Stimulated activated CD4-positive, alpha-beta T cell treated with anti-CD3 and anti-CD28 coated beads, Interleukin-15, amount 100 ng/mL, for 24 hours (primary cell): ENCODE measurements at regions not wholly inside any gene's neighbourhood (a gene's known extent, or its start where the extent isn't known, plus 50 kb on each side); places are given as distances from the start of the nearest gene placed in this dataset.
"Not testable (repeated sequence)": the region's sequence is repeated elsewhere in the genome, so short reads cannot be mapped to it uniquely, and the experiment has no call there.

ENCODE experiments used
- DNase-seq: peaks from one replicate; pipeline ENCODE4 v3.0.0-alpha.2; 2020

DNA sequence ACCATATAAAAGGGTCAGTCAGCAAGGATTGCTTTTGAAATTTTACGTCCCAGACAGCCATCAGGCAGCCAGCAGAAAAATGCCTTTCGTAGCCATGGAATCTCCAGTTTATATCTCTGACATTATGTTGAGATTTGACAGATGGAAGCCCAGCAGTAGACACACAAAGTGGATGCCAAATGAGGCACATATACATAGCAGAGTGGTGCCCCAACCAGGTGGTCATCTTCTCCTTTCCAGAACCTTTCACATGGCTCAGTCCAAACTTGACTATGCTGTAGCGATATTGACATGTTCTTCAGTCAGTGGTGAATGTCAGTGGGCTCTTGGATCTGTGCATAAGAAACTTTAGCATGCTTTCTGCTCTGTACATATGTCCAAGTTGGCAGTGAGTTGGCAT is 123.3 kb upstream of the GBE1 start:
- no peak for DNase-seq

DNA sequence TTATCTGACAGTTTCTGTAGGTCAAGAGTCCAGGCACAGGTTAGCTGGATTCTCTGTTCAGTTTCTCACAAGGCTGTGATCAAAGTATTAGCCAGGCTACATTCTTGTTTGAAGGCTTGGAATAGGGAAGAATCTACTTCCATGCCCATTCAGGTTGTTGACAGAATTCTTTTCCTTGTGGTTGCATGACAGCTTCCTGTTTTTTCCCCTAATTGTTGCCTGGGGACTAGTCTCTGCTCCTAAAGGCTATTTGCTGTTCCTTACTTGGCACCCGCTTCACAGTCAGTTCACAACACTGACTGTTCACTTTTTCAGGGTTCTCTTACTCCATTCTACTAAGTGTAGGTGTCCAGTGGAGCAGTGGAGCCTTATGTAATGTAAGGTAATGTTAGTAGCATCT is 115.4 kb upstream of the GBE1 start:
- no peak for DNase-seq

DNA sequence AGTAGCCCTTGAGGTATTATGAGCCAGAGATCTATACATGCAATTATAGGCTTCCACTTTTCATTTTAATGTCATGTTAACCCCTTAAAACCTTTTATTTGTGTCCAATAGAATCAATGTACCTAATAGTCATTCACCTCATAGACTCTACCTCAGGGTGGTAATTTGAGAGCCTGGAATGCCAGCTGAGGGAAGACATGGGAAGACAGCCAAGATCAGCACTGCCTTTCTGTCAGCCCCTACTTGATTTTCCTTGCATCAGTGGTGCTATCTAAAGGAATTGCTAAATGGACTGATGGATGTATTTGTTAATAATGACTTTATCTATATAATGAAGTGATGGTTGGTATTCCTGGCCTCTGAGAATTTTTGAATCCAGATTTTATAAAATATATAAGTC is 113.3 kb upstream of the GBE1 start:
- no peak for DNase-seq

DNA sequence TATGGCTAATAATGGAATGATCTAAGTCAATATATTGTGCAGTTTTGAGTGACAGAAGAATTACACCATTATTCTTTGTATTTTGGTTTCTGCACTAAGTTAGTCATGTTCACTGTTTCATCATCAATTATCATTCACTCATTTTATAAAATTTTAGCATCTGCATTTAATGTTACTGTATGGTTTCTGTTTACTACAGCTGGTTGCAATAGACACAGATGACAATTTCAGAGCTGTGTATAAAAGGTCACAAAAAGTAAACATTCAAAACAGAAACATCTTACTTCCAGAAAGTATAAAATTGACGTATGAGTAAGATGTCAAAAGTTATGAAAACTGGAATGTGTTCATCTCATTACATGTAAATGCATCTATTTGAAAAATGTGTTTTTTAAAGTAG is 111.1 kb upstream of the GBE1 start:
- DNase-seq, result no peak

DNA sequence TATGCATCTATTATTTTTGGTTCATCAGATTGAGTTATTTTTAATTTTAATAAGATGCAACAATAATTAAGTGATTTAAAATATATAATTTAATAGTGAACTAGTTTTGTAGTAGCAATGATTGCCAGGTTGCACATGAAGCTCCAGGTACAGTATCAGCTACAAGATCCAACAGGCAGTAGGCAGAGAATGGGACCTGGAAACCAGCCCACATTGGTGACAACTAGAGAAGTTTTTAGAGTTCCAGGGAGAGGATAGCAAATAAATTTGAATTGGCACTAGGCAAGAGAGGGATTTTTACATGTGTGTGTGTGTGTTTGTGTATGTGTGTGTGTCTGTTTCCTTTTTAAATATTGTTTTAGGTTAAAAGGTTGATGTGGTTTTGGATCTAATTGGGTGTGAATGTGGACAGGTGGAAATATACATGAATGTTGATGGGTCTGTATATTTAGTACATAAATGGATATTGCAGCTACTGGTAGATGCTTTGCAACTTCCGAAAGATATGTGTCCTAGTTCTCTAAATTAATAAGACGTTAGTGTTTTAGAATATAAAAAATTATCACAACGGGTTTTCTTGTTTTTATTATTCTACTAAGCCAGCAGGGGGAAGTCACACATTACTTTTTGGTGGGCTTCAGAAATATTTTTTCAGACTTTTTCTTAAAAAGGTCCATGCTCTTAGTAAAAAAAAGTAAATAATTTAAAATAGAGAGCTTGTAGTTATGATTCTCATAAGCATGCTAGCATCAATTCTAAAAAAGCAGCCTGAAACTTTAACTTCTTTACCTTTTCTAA is 110.1 kb upstream of the GBE1 start:
- no peak for DNase-seq

DNA sequence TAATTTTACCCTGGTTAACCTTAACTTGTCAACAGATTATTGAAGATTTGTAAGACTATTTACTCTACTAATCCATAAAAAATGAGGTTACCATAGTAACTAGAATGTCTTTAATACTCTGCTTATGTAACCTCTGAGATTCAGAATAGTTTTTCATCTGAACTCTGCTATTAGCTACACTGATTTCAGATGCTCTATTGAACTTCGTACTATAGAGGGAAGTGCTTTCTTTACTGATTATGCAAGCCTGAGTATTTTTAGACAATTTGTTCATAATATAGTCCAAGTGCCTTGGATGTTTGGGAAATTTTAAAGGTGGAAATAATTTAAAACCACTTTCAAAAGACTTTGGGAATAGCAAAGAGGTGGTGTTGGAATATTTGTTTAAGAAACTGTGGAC is 107.9 kb upstream of the GBE1 start:
- no peak for DNase-seq

DNA sequence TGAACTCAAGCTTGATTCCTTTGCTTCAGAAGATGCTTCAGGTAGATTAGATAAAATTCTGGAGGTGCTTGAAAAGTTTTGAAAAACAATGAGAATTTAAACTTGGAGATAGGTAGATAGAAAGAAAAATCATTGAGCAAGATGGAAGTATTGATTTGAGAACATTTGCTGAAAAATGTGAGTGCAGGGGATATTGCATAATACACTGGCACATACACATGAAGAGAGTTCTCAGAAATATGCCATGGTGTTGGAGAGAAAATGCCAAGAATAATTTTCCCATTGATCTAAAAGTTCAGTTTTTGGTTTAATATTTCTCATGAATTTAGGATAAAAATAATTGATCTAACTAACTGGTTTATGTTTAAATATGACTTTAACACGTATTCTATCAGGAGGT is 107.2 kb upstream of the GBE1 start:
- no peak for DNase-seq

DNA sequence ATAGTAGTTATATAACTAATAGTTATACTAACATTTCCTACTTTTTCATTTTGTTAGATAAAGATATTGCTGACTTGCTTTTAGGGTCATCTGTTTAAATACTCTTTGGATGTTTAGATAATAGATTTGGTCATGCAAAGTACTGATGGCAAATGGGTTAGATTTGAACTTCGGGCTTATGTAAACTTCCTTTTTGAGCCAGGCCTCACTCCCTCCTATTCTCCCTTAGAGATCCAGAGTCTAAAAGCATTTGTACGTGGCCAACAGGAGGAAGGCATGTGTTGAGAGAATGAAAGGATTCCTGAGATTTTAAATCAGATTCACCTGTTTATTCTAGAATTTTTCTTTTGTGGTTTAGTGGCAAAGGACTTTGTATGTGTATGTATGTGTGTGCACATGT is 106.4 kb upstream of the GBE1 start:
- no peak for DNase-seq

DNA sequence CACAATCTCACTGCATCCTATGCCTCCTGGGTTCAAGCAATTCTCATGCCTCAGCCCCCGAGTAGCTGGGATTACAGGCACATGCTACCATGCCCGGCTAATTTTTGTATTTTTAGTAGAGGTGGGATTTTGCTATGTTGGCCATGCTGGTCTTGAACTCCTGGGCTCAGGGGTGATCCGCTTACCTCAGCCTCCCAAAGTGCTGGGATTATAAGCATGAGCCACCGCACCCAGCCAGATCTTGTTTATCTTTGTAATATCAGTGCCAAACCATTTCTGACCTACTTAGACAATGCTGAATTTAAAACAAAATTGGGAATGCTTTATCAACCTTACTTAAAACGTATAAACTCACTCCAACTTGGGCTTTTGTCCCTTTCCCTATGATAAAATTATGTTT is 103.7 kb upstream of the GBE1 start:
- not testable (repeated sequence) for DNase-seq

DNA sequence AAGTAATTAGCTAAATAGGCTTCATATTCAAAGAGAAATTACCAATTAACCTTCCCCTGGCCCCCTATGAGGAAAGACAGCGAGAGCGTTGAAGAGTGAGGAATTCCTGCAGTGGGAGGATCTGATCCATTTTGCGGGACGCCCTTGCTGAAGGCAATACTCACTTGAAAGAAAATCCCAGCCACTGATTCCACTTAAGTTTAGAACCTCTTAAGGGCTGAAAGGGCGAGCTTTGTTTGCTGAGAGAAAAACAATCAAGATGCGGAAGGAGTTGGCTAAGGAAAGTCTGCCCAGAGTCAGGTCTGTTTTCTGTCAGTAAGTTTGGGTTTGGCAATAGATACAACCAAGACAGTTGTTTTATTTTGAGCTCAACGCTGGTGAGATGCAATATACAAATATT is 102.8 kb upstream of the GBE1 start:
- no peak for DNase-seq

DNA sequence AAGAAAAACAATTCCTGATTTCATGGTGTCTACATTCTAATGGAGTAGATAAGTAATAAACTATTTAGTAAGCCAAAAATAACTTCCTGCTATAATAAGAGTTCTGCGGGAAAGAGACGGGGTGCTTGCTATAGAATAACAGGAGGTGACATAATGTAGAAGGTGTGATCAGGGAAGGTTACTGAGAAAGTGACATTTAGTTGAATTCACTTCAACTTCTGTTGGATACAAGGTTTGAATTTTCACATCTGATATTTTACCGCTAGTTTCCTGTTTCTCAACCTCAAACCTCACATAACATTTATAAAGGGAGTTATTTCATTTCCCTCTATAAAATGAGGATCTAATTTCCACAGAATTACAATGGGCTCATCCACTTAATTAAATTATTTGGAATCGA is 102.3 kb upstream of the GBE1 start:
- no peak for DNase-seq

DNA sequence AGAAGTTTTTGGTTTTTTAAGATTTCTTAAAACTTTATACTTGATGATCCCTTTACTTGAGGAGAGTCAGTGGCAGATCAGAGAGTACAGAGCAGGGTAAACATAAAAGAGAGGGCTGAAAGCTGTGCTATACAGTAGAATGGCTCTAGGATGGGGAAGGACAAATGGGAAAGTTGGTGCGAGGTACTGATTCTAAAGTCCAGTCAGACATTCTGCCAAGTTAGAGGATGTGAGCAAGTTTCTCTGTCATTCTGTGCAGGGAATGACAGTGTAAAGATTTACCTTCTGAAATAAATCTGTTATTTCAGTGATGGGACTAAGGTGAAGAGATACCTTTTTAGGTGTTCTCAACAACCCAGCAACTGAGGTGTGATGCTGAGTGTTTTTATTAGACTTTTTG is 100.1 kb upstream of the GBE1 start:
- no peak for DNase-seq

DNA sequence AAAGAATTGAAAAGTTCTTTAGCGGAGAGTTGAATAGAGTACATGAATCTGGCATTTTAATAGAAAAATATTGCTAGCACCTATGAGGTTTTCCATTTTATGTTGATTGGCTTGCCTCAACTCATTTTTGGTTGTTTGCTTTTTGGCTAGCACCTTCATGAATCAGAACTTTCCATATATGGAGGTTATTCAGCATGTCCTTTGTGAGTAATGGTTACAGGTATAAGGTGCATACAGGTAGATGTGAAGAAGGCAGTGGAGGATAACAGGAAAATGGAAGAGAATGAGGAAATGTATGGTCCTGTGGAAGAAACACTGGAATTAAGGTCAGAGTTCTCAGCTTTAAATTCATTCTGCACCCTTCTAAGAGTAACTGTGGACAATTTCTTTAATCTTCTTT is 98.1 kb upstream of the GBE1 start:
- DNase-seq, result no peak

DNA sequence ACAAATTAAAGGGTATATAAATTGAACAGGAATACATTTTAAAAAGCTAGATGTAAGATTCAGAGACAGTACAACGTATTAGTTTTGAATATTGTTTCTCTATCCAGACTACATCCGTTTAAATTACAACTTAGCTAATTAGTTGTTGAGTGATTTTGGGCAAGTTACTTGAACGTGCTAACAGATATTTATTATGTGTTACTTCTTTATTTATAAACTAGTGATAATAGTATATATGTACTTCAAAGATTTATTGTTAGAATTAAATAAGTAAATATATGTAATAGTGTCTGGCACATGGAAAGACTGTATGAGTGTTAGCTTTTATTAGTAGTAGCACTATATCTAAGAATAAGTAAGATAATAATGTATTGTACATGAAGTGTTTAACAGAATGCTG is 92.0 kb upstream of the GBE1 start:
- DNase-seq, result no peak

DNA sequence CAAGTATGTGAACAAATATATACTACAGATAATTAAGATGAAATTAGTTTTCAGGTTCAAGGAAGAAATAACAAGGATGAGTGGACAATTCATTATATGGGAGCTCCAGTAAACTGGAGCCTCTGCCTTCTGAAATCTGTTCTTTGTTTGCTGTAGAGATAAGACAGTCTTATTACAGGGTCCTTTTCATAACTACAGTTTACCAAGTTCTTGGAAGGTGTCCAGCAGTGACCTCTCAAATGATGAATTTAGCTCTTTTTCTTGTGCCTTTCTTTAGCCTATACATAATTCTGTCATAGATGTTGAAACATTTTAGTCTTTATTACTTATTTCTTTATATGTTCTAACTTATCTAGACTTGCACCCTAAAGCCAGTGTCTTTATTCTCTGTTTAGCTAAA is 89.7 kb upstream of the GBE1 start:
- DNase-seq, result no peak

DNA sequence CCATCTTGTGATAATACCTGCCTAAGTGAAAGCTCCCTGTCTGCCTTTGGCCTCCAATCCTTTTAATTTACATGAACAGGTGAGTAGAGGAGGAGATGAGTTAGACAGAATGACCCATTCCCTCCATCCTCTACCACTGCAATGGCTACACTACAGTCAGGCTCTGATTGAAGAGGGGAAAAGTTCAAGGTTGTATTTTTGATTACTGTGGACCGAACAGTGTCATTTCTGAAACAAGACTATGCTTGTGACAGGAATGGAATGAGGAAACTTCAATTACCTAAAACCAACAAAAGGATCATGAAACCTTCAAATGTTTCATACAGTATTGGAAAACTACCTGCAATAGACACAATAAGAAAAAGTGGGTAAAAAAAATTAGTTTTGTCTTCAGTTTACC is 85.5 kb upstream of the GBE1 start:
- DNase-seq, result no peak

DNA sequence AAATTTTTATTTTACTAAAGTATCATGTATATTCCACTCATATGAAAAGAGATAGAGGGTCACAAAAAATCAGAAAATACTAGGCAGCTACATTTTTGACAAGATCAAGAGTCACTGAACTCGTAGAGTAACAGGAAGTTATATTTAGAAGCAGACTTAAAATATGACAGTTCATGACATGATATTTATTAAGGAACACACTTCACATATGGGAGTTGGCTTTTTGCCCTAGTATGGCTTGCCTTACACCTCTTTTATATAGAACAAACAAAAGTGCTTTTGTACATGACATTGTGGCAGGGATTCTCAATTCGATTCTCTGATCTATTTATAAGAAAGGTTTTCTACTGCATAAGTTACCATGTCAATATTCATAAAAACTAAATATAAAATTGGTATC is 80.1 kb upstream of the GBE1 start:
- no peak for DNase-seq

DNA sequence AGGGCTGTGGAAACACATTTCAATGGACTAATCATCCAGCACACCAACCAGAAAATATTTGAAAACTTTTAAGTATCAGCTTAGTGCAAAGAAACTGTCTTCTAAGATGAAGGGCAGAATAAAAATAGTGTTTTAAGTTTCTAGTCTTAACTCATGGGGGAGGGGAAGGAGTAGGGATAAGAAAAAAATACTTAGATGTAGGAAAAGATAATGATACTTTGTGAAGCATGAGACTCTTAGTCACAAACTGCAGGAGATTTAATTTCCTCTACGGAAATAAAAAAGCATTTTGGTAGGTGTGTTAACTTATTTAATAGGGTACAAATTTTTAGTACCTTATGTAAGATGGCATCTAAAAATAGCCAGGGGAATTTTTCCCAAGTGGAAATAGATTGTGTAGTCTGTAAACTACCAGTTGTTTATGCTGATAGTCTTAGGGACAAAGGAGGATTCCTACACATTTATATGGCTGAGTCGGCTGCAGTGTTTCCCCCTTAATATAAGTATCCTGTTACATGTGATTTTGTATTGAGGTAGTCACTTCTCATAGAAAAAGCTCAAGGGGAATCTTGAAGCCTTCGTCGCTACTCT is 78.2 kb upstream of the GBE1 start:
- DNase-seq, result no peak

DNA sequence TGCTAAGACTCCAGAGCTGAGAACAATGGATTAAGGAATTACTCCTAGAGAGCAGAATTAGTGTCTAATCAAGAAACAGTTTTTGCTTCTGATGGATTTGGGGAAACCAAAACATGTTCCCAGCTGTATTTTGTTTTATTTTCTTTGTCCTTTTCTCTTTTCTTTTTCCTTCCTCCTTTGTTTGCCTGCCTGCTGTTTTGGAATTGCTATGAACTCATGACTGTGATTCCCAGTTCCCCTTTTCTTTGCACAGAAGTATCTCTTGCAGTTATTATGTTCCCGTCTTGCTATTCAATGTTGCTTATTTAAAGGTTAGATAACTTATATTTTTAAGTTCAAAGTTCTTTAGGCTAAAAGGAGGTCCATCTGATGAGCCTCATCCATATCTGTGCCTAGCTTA is 77.0 kb upstream of the GBE1 start:
- DNase-seq, result no peak

DNA sequence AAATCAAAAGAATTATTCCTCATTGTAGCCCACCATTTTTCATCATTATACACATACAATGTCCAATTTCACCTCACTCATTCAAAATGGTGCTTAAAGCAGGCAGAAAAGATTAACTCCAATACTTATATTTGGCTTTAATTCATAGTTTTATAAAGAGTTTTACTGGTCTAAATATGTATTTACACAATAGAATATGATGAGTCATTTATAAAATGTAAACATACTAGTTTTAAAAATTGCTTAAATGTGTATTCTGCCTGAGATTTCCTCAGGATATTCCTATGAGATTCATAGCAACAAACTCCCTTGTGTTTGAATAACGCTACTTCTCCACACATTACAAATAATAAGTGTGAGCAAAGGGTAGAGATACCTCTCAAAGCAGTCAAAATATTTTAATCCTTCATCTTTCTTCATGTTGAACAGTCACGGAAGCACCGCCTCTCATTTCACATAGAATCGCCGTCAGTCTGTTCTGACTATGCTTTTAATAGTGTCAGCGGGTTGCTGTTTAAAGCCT is 75.7 kb upstream of the GBE1 start:
- DNase-seq, result no peak

DNA sequence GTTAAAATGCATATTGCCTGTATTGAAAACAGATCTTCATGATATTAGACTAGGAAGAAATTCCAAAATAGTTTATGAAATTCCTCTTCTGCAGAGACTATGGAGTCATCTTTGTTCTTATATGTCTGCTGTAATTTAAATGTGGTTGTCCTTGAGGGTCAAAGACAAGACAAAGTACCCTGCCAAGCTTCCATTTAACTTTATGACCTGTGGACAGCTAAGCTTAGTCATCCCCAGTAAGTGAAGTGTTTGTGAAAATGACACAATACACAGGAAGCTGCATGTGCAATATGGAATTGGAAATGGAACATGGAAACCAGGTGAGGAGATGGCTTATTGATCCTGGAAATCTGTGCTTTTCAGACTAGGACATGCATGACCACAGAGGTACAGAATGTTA is 68.5 kb upstream of the GBE1 start:
- no peak for DNase-seq

DNA sequence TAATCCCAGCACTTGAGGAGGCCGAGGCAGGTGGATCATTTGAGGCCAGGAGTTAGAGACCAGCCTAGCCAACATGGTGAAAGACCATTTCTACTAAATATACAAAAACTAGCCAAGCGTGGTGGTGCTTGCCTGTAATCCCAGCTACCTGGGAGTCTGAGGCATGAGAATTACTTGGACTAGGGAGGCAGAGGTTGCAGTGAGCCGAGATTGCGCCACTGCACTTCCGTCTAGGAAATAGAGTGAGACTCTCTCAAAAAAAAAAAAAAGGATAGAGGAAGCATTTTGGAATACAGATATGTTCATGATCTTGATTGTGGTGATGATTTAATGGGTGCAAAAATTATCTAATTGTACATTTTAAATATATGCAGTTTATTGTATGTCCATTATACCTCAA is 67.8 kb upstream of the GBE1 start:
- not testable (repeated sequence) for DNase-seq

DNA sequence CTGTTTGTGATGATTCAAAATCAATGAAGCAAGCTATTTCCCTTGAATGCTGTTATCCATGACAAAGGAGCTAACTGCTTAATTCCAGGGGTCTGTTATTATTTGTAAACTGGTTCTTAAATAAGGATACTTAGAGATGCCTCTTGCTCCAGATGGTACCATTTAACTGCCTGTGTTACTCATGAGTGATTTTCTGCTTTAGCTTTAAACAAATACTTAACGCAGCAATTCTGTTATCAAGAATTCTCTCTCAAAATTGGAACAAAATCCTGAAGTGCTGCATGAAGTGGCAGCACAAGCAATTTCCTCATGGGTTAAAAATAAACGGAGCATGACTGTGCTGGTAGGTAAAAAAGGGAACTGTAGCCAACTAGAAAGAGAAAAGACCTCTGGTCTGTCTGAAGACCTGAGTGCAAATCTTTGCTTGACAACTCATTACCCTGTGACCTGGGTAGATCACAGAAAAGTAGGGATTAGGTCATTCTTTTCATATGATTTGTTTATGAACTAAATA is 62.5 kb upstream of the GBE1 start:
- DNase-seq, result no peak

DNA sequence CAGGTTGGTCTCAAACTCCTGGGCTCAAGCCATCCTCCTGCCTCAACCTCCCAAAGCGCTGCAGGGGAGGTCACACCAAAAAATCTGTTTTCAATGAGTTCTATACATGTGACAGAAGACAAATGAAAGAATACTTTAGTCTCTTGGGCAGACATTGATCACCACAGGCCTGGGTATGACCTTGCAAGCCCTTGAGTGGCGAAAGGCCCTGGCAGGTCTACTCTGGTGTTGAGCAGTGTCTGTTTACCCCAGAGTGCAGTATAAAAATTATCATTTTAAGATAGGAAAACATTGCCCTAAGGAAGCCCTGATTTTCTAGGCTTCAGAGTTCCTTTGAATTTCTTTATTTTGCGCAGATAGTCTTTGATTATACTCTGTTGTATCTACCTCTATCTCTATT is 61.6 kb upstream of the GBE1 start:
- DNase-seq, result no peak
